HCT116 (cell line): ENCODE measurements at regions not wholly inside any gene's neighbourhood (a gene's known extent, or its start where the extent isn't known, plus 50 kb on each side); places are given as distances from the start of the nearest gene placed in this dataset.

Experiments
- ATAC-seq: fragments of 200-7000 bp; cut with Tn5 transposase; 2 replicates; pipeline ENCODE4 v1.9.1; 2020; ENCODE audit warnings: mild to moderate bottlenecking, moderate library complexity
- BruUV-seq: library from RNA; stranded (reverse); fragments of 400-500 nt; replicated peaks from 2 replicates; lab custom pipeline; 2021; lab: Mats Ljungman, UMichigan
- CTCF ChIA-PET: fragments of 300-600 bp; sonication (Branson Sonifier 250); formaldehyde crosslinking; loops from one replicate; lab custom pipeline; 2021; ENCODE audit warnings: antibody characterized with exemption; lab: Charles Lee
- POLR2A ChIA-PET: fragments of 300-600, 350-600 bp; sonication (Branson Sonifier 250); formaldehyde crosslinking; loops from one replicate; lab custom pipeline; 2021; ENCODE audit warnings: antibody characterized with exemption; lab: Charles Lee
- RAD21 ChIA-PET, 2 experiments: fragments of 300-600 bp; sonication (Branson Sonifier 250); formaldehyde crosslinking; loops; one replicate each; lab custom pipeline; 2023; ENCODE audit warnings: low total read pairs in 2 of 2; ENCODE audit not compliant: uncharacterized antibody in 2 of 2, unreplicated experiment in 2 of 2, low non-redundant PET in 1 of 2; lab: Charles Lee
- DNase-seq: peaks from one replicate; pipeline ENCODE4 v3.0.0-alpha.2; 2010; ENCODE audit warnings: low read depth, low spot score
- H2AFZ ChIP-seq: fragments of 200-600 bp; shearing (Covaris generic), sonication (generic); 2 replicates; pipeline ENCODE4 v1.6.1; 2017; ENCODE audit warnings: low read depth, mixed run types, mixed read lengths, antibody characterized with exemption, low read length; ENCODE audit not compliant: poor library complexity, severe bottlenecking
- H3K27ac ChIP-seq: 2 replicates; pipeline ENCODE4 v1.5.1; 2012; ENCODE audit warnings: low read depth, low read length
- H3K27me3 ChIP-seq: fragments of 200-600 bp; sonication (generic); 2 replicates; pipeline ENCODE4 v1.6.1; 2016; ENCODE audit warnings: mixed run types, low read length, mixed read lengths; ENCODE audit not compliant: insufficient read depth
- H3K36me3 ChIP-seq, 2 experiments: fragments of 200-500 bp in 1 of 2; fragments of 200-600 bp in 1 of 2; sonication (Bioruptor generic) in 1 of 2; sonication (generic) in 1 of 2; 2 replicates each; pipeline versions ENCODE4 v1.5.1 to v1.6.1; 2014 to 2016; ENCODE audit warnings: low read length in 2 of 2, inconsistent platforms in 1 of 2, mixed read lengths in 1 of 2, mixed run types in 1 of 2; ENCODE audit not compliant: insufficient read depth in 2 of 2, control insufficient read depth in 1 of 2
- H3K4me1 ChIP-seq, 2 experiments: fragments of 200-600 bp in 1 of 2; sonication (generic) in 1 of 2; 2 replicates each; pipeline versions ENCODE4 v1.5.1 to v1.6.1; 2012 to 2017; ENCODE audit warnings: low read length in 2 of 2, inconsistent platforms in 1 of 2, mild to moderate bottlenecking in 1 of 2, mixed read lengths in 1 of 2, mixed run types in 1 of 2, moderate library complexity in 1 of 2; ENCODE audit not compliant: insufficient read depth in 2 of 2, control insufficient read depth in 1 of 2
- H3K4me2 ChIP-seq: fragments of 200-600 bp; sonication (generic); 2 replicates; pipeline ENCODE4 v1.6.1; 2017; ENCODE audit warnings: mixed run types, low read length, mixed read lengths
- H3K4me3 ChIP-seq, 2 experiments: fragments of 200-600 bp in 1 of 2; sonication (generic) in 1 of 2; replicated peaks in 1 of 2; 2 replicates each; pipeline ENCODE4 v1.5.1; 2011 to 2016; ENCODE audit warnings: low read length in 2 of 2, control low read depth in 1 of 2, low read depth in 1 of 2, mild to moderate bottlenecking in 1 of 2, mixed read lengths in 1 of 2, mixed run types in 1 of 2
- H3K79me2 ChIP-seq: fragments of 200-600 bp; sonication (generic); 2 replicates; pipeline ENCODE4 v1.6.1; 2017; ENCODE audit warnings: mild to moderate bottlenecking, mixed run types, low read length, moderate library complexity, mixed read lengths; ENCODE audit not compliant: insufficient read depth
- H3K9ac ChIP-seq: fragments of 200-600 bp; sonication (generic); 2 replicates; pipeline ENCODE4 v1.6.1; 2016; ENCODE audit warnings: low read length, mixed read lengths
- H3K9me2 ChIP-seq: fragments of 200-600 bp; sonication (generic), shearing (Covaris generic); 2 replicates; pipeline ENCODE4 v1.6.1; 2017; ENCODE audit warnings: mixed run types, mild to moderate bottlenecking, moderate library complexity; ENCODE audit not compliant: insufficient read depth
- H3K9me3 ChIP-seq, 2 experiments: fragments of 200-500 bp in 1 of 2; fragments of 200-600 bp in 1 of 2; sonication (Bioruptor generic) in 1 of 2; sonication (generic) in 1 of 2; 2 replicates each; pipeline ENCODE4 v1.6.1; 2014 to 2017; ENCODE audit warnings: low read length in 2 of 2, mixed read lengths in 2 of 2, inconsistent platforms in 1 of 2, low read depth in 1 of 2, mild to moderate bottlenecking in 1 of 2, mixed run types in 1 of 2, moderate library complexity in 1 of 2; ENCODE audit not compliant: control insufficient read depth in 1 of 2, insufficient read depth in 1 of 2
- H4K20me1 ChIP-seq: fragments of 200-600 bp; sonication (generic), shearing (Covaris generic); 2 replicates; pipeline ENCODE4 v1.6.1; 2017; ENCODE audit warnings: mixed run types, mild to moderate bottlenecking, moderate library complexity; ENCODE audit not compliant: insufficient read depth
- CBX3 ChIP-seq: IDR thresholded peaks from 2 replicates; pipeline ENCODE4 v1.6.1; 2012; ENCODE audit warnings: low read depth
- CEBPB ChIP-seq: IDR thresholded peaks from 2 replicates; pipeline ENCODE4 v1.6.1; 2012; ENCODE audit warnings: low read depth
- ELF1 ChIP-seq: IDR thresholded peaks from 2 replicates; pipeline ENCODE4 v1.6.1; 2012; ENCODE audit warnings: low read depth, borderline replicate concordance
- EZH2 ChIP-seq: fragments of 200-600 bp; sonication (generic); IDR thresholded peaks from 2 replicates; pipeline ENCODE4 v1.6.1; 2017; ENCODE audit warnings: antibody characterized with exemption, mixed run types
- EZH2phosphoT487 ChIP-seq: fragments of 200-600 bp; IDR thresholded peaks from 2 replicates; pipeline ENCODE4 v1.6.1; 2018; ENCODE audit warnings: antibody characterized with exemption, borderline replicate concordance
- FOSL1 ChIP-seq: IDR thresholded peaks from 2 replicates; pipeline ENCODE4 v1.6.1; 2012; ENCODE audit warnings: low read depth
- POLR2AphosphoS5 ChIP-seq: IDR thresholded peaks from 2 replicates; pipeline ENCODE4 v1.6.1; 2011; ENCODE audit warnings: mild to moderate bottlenecking, low read depth, low read length, moderate library complexity
- SIN3A ChIP-seq: IDR thresholded peaks from 2 replicates; pipeline ENCODE4 v1.6.1; 2012; ENCODE audit warnings: low read depth
- SP1 ChIP-seq: IDR thresholded peaks from 2 replicates; pipeline ENCODE4 v1.6.1; 2012; ENCODE audit warnings: low read depth
- SRF ChIP-seq: IDR thresholded peaks from 2 replicates; pipeline ENCODE4 v1.6.1; 2012; ENCODE audit warnings: low read depth
- TCF7L2 ChIP-seq: IDR thresholded peaks from 2 replicates; pipeline ENCODE4 v1.7.0; 2011; ENCODE audit warnings: borderline replicate concordance, inconsistent platforms; ENCODE audit not compliant: insufficient read depth, insufficient read length; ENCODE audit errors: extremely low read depth
- ZFX ChIP-seq: fragments of 450-650 bp; IDR thresholded peaks from 2 replicates; pipeline ENCODE4 v1.6.1; 2017
- ZNF274 ChIP-seq: fragments of 200-500 bp; sonication (Bioruptor generic); IDR thresholded peaks from 2 replicates; pipeline ENCODE4 v1.6.1; 2014; ENCODE audit warnings: mild to moderate bottlenecking, low read depth, low read length, inconsistent platforms
- intact Hi-C: fragments of 100-400 bp; cut with micrococcal nuclease; formaldehyde crosslinking; loops from 2 replicates; pipeline ENCODE4 v1.10.0; 2022
- TF ChIP-seq, protein P1 (sequence below): IDR thresholded peaks from 2 replicates; pipeline ENCODE4 v1.6.1; 2012
- TF ChIP-seq, protein P2 (sequence below): IDR thresholded peaks from 2 replicates; pipeline ENCODE4 v1.6.1; 2012
- TF ChIP-seq, protein P3 (sequence below), 3 experiments: fragments of 200-600 bp in 1 of 3; sonication (generic) in 1 of 3; IDR thresholded peaks in 2 of 3; conservative IDR thresholded peaks in 1 of 3; 2 replicates each; pipeline ENCODE4 v1.5.1; 2012 to 2017; ENCODE audit warnings: low read depth in 2 of 3, low read length in 2 of 3, antibody characterized with exemption in 1 of 3, borderline replicate concordance in 1 of 3, control low read depth in 1 of 3, mild to moderate bottlenecking in 1 of 3, mixed read lengths in 1 of 3, mixed run types in 1 of 3, moderate library complexity in 1 of 3; ENCODE audit not compliant: insufficient read depth in 1 of 3

DNA sequence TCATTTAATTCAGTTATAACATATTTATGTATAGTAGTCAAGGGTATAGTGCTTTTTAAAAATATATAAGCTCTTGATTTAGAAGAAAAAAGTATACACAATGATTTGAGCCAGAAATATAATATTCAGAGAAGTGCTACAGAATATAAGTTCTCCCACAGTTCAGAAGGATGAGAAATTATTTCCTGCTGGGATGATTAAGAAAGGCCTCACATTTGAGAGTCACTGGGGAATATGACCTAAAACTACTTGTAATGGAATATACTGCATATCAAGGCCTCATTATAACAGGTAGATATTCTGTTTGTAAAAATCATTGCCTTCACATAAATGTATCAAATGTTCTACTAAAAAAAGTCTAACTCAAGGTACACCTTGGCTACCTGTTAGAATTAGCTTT is 203.5 kb downstream of the MBD2 start:
- no peaks in the 10 kb centered on the region for H3K4me1 ChIP-seq
- no peak overlapping the region for H3K4me3 ChIP-seq
- no peak overlapping the region for H3K4me2 ChIP-seq
- H3K27me3 ChIP-seq: no peaks in the 10 kb centered on the region
- POLR2A ChIA-PET: no interaction called here
- H3K9me2 ChIP-seq: no peaks in the 10 kb centered on the region
- no peaks in the 10 kb centered on the region for H4K20me1 ChIP-seq
- RAD21 ChIA-PET: no interaction called here
- H3K79me2 ChIP-seq: no peaks in the 10 kb centered on the region
- intact Hi-C loops: no loop called here
- H3K36me3 ChIP-seq: no peaks in the 10 kb centered on the region
- ATAC-seq (no peak), DNase-seq (no peak)
- no TSS peak for BruUV-seq
- H2AFZ ChIP-seq: no peak overlapping the region
- H3K9ac ChIP-seq: no peak overlapping the region
- CTCF ChIA-PET: no interaction called here
- H3K27ac ChIP-seq: no peak overlapping the region
- TF ChIP-seq, protein P1, sequence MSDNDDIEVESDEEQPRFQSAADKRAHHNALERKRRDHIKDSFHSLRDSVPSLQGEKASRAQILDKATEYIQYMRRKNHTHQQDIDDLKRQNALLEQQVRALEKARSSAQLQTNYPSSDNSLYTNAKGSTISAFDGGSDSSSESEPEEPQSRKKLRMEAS: no peak
- TF ChIP-seq, protein P2, sequence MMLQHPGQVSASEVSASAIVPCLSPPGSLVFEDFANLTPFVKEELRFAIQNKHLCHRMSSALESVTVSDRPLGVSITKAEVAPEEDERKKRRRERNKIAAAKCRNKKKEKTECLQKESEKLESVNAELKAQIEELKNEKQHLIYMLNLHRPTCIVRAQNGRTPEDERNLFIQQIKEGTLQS: no peak
- TF ChIP-seq TCF7L2 (no peak), FOSL1 (no peak), EZH2phosphoT487 (no peak), CEBPB (no peak), SRF (no peak), CBX3 (no peak), ELF1 (no peak), ZNF274 (no peak)
- H3K9me3 ChIP-seq: no peaks in the 10 kb centered on the region

DNA sequence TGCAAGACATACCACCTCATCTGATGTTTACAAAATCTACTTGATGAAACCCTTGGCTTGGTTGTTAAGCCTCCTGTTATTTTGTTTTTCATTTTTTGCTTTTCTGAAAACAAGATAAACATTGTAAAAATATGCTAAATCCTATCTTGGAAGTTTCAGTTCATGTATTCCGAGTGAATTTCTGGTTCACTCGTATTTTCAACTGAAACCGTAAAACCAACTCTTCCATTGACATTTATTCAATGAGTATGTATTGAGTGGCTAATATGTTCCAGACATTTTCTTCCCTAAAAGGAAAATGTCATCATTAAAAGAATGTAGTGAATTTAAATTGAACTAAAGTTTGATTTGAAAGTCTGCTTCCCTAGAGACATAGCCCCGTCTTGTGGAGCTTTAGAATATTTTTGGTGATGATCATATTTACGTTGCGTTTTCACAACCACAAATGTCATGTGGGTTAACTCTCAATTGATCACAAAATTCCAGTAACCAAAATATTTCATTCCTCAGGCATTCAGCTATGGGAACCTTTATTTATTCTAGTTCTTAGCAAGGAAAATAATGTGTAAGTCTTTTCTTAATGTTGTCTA is 204.2 kb downstream of the MBD2 start:
- CTCF ChIA-PET: no interaction called here
- no TSS peak for BruUV-seq
- intact Hi-C loops: no loop called here
- Histone ChIP-seq H3K36me3 (no peaks in the 10 kb centered on the region), H3K9me3 (no peaks in the 10 kb centered on the region), H3K27ac (no peak overlapping the region), H3K4me1 (no peaks in the 10 kb centered on the region), H2AFZ (no peak overlapping the region), H3K4me3 (no peak overlapping the region), H3K9me2 (no peaks in the 10 kb centered on the region), H3K9ac (no peak overlapping the region), H3K79me2 (no peaks in the 10 kb centered on the region), H3K4me2 (no peak overlapping the region), H4K20me1 (no peaks in the 10 kb centered on the region), H3K27me3 (no peaks in the 10 kb centered on the region)
- POLR2A ChIA-PET: no interaction called here
- RAD21 ChIA-PET: no interaction called here
- ATAC-seq (no peak), DNase-seq (no peak)
- TF ChIP-seq SIN3A: no peak
- TF ChIP-seq, protein P2: no peak
- no peak for TF ChIP-seq SP1
- TF ChIP-seq POLR2AphosphoS5: no peak
- no peak for TF ChIP-seq FOSL1
- TF ChIP-seq TCF7L2: no peak
- TF ChIP-seq EZH2: no peak
- no peak for TF ChIP-seq SRF
- TF ChIP-seq EZH2phosphoT487: no peak
- TF ChIP-seq ZNF274: no peak
- no peak for TF ChIP-seq ZFX
- no peak for TF ChIP-seq ELF1
- TF ChIP-seq, protein P3, sequence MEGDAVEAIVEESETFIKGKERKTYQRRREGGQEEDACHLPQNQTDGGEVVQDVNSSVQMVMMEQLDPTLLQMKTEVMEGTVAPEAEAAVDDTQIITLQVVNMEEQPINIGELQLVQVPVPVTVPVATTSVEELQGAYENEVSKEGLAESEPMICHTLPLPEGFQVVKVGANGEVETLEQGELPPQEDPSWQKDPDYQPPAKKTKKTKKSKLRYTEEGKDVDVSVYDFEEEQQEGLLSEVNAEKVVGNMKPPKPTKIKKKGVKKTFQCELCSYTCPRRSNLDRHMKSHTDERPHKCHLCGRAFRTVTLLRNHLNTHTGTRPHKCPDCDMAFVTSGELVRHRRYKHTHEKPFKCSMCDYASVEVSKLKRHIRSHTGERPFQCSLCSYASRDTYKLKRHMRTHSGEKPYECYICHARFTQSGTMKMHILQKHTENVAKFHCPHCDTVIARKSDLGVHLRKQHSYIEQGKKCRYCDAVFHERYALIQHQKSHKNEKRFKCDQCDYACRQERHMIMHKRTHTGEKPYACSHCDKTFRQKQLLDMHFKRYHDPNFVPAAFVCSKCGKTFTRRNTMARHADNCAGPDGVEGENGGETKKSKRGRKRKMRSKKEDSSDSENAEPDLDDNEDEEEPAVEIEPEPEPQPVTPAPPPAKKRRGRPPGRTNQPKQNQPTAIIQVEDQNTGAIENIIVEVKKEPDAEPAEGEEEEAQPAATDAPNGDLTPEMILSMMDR (IDR thresholded peaks at IDR 0.05 in 2 of 3, conservative IDR thresholded peaks at IDR 0.05 in 1 of 3; ENCODE audit: borderline replicate concordance in 1 of 3, insufficient read depth in 1 of 3, low read depth in 2 of 3, low read length in 2 of 3): no peak
